NCI-H524 (cell line): ENCODE measurements at regions not wholly inside any gene's neighbourhood (a gene's known extent, or its start where the extent isn't known, plus 50 kb on each side); places are given as distances from the start of the nearest gene placed in this dataset.

ENCODE experiments used
- DNase-seq, 2 experiments: peaks; one replicate each; lab custom pipeline; 2025; lab: John Stamatoyannopoulos, UW

DNA sequence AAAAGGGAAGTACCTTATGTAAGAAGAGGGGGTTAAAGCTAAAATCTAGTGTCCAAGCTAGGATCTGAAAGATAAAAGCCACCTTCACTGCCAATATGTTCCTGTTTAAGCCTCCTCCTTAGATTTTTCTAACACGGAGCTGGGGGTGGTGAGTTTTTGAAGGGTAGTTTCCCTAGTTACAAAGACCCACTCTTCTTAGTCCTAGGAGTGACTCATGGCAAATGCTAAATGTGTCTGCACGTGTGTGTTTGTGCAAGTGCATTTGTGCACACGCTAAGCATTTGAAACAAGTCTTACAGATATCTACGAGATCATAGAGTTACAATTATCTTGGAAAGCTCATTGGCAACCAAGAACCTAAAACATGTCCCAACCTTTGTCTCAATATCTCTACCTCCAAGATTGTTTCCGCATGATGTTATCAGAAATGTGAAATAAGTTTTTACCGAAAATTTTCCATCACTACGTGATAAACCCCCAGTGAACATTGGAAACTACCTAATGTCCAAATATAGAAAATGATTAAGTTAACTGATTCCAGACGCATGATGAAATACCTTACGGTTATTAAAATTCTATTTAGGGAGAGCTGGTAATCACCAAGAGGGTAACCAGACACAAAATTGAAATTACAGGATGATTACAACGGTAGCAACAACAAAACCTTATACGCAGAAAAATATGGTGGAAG is 78.0 kb upstream of the HRH2 start:
- no peak for DNase-seq

DNA sequence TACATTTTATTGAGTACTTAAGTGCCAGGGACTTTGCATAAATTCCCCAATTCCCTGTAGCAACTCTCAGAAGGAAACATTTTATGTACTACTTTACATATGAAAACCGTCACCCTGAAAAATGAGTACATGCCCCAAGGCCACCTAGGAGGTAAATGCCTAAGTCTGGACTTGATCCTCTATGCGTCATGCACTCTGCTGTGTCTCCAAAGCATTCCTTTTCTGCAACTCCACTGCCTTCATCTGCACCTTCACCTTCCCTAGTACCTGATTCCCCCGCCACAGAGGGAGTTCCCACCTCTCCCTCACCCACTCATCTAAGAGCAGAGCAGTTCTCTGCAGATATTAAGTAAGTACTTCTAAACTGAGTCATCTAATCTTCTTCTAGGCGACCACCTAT is 75.2 kb upstream of the HRH2 start:
- DNase-seq = no peak

- DNase-seq = no peak
These were observed 72.3 kb upstream of the HRH2 start for GRCh38 chr5:175585567-175585966.

DNA sequence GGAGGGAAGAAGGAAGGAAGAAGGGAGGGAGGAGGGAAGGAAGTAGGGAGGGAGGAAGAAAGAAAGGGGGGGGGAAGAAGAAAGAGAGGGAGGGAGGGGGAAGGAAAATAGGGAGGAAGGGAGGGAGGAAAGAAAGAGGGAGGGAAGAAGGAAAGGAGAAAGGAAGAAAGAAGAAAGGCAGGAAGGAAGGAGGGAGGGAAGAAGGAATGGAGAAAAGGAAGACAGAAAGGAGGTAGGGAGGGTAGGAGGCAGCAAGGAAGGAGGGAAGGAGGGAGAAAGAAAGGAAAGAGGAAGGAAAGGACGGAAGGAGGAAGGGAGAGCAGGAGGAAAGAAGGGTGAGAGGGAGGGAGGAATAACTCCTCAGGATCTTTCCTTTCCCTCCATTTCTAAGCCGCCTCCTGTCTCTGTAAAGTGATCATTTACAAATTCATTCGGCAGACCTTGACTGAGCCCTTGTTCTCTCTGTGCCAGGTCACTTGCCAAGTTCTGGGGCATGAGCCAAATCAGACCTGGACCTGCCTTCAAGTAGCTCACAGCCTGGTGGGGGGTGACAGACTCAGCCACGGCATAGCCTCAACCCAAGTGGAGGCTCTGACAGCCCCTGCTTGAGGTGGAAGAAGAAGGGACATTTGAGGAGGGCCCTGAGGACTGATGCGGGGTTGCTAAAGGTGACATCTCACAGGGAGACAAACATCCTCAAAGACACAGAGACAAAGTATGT is 69.0 kb upstream of the HRH2 start:
- no peak for DNase-seq

DNA sequence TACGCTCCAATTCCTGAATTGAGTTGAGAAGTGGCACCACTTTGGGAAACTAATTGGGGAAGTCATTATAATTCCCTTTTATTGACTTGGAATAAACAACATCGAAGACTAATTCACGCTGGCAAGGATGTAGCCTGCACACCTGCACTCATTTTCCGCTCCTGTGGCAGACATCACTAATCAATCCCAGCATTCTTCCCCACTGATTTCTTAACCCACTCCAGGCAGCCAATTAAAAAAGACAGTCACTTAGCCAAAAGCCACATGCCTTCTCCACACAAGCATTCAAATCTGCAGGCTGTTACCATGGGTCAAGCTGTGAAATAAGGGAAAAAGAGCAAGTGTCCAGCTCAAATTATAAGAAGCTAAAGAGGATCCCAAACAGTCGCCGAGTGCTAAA is 68.2 kb upstream of the HRH2 start:
- DNase-seq = no peak

GRCh38 chr5:175590471-175590881 is 67.4 kb upstream of the HRH2 start:
- DNase-seq = no peak

DNA sequence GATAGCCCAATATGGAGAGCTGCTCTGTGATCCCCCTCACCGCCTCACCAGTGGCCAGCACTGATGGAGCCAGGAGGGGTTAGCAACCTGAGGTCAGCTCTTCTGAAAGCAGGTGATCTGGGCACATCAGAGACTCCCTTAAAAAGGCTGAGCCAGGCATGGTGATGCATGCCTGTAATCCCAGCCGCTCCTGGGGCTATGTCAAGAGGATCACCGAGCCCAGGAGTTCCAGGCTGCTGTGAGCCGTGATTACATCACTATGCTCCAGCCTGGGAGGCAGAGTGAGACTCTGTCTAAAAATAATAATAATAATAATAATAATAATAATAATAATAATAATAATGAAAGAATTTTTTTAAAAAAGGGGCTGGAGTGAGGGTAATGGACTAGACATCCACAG is 66.6 kb upstream of the HRH2 start:
- no peak for DNase-seq

DNA sequence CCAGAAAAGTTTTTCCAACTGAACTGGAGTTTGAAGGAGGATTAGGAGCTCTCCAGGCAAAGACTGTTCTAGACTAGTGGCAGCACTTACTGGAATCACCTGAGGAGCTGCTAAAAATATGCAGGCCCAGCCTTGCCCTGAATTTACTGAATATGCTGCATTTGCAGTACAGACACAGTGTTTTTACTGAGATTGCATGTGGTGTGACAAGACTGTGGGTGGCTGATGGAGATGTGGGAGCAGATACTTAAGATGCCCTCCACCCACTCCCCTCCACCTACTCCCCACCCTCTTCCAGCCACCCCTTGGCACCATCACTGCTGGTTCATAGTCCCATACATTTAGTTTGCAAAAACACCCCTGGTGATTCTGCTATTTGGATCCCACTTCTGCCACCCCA is 64.1 kb upstream of the HRH2 start:
- DNase-seq = no peak

- DNase-seq = no peak
These were observed 62.0 kb upstream of the HRH2 start for GRCh38 chr5:175595905-175596304.

DNA sequence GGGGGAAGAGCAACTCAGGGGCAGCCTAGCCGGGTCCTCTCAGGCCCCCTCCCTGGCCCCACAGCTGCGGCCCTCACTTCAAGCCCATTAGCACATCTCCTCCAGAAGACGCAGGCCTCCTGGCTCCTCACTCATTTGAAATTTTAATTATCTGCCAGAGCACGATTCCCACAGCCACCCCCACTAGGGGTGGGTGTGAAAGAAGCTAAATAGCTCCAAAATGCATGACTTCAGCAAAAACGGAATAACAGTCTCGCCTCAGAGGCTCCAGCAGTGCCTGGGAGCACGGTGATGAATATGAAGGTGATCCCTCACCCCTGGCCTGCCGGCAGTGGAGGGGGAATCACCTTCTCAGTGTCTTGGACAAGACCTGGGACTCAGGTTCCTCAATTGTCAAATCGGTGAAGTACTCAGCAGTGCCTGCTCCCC is 61.1 kb upstream of the HRH2 start:
- DNase-seq = no peak

DNA sequence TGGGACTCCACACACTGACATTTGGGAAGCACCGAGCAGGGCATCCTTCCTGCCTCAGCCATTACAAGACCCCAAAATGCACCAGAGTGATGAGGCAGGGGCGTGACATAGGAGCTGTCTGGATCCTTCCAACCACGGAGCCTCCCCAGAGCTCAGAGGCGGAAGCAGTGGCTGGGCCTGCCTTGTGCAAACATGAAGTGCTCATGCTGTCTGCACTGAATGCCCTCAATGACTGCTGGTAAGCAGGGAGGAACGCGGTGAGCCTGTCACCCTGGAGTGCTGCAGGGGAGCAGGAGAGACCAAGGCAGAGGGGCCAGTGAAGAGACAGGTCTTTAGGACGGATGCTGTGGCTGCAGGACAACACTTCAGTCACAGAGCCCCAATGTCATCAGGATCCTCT is 60.2 kb upstream of the HRH2 start:
- DNase-seq = no peak

DNA sequence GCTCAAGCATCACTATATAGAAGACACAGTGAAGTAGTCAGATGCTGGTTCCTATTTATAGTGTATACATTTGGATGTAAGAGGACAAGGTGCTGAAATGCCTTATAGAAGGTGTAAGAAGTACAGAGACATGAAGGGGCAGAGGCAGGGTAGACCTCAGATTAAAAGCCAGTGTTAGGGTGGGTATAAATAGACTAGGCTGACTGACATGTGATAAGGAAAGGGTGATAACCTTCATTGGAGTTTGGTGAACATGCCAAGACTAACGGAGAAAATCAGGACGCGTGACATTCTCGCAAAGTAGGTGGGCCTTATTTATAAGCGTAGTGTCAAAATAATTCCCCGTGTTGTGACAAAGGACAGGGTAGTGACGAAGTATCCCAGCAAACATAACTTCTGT is 59.1 kb upstream of the HRH2 start:
- DNase-seq = no peak

DNA sequence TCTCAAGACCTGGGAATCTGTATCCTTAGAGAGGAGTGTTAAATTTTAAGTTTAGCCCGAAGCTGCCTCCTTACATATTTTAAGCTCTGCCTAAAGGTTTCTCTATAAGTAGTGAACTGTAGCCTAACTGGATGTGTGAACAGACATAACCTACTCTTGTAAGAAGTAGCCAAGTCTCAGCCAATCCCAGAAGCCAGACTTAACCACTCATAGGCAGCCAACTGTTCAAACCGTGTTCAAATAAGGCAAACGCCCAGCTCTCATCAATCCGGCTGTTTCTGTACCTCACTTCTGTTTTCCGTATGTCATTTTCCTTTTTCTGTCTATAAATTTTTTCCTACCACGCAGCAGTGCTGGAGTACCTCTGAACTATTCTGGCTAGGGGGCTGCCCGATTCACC is 58.7 kb upstream of the HRH2 start:
- peak in 1 of 2 experiments; percentile 11 for DNase-seq

- DNase-seq = no peak
These were observed 53.7 kb upstream of the HRH2 start for GRCh38 chr5:175603987-175604739.

DNA sequence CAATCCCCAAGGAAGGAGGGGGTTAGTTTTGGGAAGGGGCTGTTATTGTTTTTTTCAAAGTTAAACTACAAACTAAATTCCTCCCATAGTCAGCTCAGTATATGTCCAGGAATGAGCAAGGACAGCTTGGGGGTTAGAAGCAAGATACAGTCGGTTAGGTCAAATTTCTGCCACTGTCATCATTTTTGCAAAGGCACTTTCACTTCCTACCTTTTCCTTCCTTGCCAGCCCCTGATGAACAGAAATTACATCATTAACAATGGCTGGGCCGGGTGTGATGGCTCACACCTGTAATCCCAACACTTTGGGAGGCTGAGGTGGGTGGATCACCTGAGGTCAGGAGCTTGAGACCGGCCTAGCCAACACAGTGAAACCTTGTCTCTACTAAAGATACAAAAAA is 51.5 kb upstream of the HRH2 start:
- DNase-seq = no peak
